Right lobe of liver (tissue), 4 donors: ENCODE measurements at regions not wholly inside any gene's neighbourhood (a gene's known extent, or its start where the extent isn't known, plus 50 kb on each side); places are given as distances from the start of the nearest gene placed in this dataset.

Experiments
- POLR2A ChIP-seq: fragments of 450-650 bp; IDR thresholded peaks from one replicate; pipeline ENCODE4 v1.6.1; 2017; ENCODE audit warnings: antibody characterized with exemption, mild to moderate bottlenecking
- TF ChIP-seq, protein P1 (sequence below), 4 donors: fragments of 200-600 bp in 3 of 4; fragments of 450-650 bp in 1 of 4; IDR thresholded peaks; one replicate each; pipeline versions ENCODE4 v1.5.1 to v1.8.0; 2016 to 2022; ENCODE audit warnings: antibody characterized with exemption in 4 of 4, mild to moderate bottlenecking in 2 of 4
- donor health status: DM: no; HTN: no; CAD: no.
- donor health status: DM: no; HTN: no; CAD: no.
- donor health status: DM: no; HTN: yes; CAD: no.

DNA sequence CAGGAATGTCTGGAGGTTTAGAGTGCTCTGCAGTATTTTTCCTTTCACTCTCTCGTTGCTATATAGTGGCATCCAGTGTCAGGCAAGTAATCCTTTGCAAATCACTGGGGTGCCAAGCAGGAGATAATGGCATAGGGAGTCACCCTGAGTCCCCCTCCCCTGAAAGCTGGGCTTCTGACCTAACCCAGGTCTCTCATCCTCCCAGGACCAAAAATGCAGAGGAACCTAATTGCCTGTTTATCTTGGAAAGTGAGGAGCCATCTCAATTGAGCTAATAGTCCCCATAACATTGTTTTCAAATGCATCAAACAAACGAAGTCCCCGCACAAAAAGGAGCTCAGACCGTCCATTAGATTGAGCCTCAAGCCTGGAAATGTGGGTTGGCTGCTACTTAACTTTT is 368.0 kb upstream of the IRX2 start:
- TF ChIP-seq, protein P1, sequence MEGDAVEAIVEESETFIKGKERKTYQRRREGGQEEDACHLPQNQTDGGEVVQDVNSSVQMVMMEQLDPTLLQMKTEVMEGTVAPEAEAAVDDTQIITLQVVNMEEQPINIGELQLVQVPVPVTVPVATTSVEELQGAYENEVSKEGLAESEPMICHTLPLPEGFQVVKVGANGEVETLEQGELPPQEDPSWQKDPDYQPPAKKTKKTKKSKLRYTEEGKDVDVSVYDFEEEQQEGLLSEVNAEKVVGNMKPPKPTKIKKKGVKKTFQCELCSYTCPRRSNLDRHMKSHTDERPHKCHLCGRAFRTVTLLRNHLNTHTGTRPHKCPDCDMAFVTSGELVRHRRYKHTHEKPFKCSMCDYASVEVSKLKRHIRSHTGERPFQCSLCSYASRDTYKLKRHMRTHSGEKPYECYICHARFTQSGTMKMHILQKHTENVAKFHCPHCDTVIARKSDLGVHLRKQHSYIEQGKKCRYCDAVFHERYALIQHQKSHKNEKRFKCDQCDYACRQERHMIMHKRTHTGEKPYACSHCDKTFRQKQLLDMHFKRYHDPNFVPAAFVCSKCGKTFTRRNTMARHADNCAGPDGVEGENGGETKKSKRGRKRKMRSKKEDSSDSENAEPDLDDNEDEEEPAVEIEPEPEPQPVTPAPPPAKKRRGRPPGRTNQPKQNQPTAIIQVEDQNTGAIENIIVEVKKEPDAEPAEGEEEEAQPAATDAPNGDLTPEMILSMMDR (IDR thresholded peaks at IDR 0.05), result no peak
- TF ChIP-seq POLR2A, result no peak
